HG03575 (cell line): ENCODE measurements at regions not wholly inside any gene's neighbourhood (a gene's known extent, or its start where the extent isn't known, plus 50 kb on each side); places are given as distances from the start of the nearest gene placed in this dataset.

Source experiments
- ATAC-seq: cut with Tn5 transposase; IDR thresholded peaks from one replicate; pipeline ENCODE4 v1.9.1; 2021; ENCODE audit not compliant: unreplicated experiment, insufficient number of reproducible peaks, low FRiP score; ENCODE audit errors: extremely low read depth

GRCh38 chr13:67878376-67878775, 648.2 kb upstream of the PCDH9 start:
- ATAC-seq, result no peak

DNA sequence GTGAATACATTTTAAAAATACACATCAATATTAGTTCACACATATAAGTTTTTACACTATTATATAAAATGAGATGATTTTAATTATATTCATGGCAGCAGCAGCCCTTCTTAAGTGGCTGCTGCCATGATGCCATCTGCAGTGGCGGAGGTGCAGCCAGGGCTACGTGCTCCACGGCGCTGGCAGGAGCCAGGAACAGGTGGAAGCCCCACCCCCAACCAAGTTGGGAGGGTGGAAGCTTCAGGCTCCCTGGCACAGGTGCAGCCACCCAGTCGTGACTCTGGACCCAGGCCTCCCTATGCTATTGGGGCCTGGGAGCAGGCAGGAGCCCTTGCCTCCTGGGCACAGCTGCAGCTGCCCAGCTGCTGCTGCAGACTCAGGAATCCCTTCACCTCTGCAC, 646.9 kb upstream of the PCDH9 start:
- no peak for ATAC-seq

GRCh38 chr13:67867206-67867605, 637.1 kb upstream of the PCDH9 start:
- no peak for ATAC-seq

DNA sequence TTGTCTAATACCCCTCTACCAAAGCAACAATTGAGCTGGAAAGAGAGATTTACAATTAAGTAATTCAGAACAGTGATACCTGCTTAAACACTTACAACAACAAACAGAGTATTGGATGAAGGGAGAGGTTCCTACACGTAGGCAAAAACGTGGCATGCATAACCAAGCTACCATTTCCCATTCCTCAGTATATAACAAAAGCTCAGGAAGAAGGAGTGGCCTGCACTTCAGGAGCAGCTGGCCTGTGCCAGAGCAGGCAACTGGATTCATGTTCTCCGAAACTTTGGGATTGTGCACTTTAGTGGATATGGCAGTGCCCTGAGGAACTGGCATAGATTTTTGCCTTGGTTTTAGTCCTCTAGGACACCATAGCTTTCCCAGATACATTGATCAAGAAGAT, 630.2 kb upstream of the PCDH9 start:
- no peak for ATAC-seq

- ATAC-seq, result no peak
These were observed 629.8 kb upstream of the PCDH9 start for GRCh38 chr13:67859904-67860303.

DNA sequence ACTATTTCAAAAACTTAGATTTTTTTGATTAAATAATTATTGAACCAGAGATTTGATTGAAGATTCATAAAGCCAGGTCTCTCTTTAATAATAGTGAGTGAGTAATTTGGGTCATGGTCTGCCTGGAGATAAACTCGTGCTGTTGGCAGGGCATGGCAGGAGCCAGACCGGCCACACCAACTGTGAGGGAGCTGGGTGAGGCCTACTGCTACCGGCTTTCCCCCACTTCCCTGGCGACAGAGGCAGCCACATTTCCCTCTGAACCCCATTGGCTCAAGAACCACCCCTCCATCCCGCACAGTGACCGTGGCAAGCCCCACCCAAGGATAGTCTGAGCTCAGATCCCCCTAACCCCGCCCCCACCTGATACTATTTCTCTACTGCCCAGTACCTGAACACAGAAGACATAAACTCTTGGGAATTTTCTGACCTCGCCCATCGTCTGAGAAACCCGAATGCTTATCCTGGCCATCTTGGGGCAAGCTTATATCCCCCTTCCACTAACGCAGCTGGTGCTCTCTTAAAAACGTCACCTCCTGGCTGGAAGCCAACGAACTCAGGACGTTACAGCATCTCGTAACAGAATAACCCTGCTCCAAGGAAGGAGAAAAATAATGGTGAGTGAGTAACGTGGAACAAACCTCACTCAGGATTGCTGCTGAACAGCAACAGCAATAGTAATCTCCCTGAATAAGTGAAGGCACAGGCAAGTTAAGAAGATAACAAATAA, 627.6 kb upstream of the PCDH9 start:
- ATAC-seq, result no peak

GRCh38 chr13:67856955-67857354, 626.8 kb upstream of the PCDH9 start:
- no peak for ATAC-seq

- ATAC-seq, result no peak
These were observed 625.7 kb upstream of the PCDH9 start for GRCh38 chr13:67855741-67856238.

DNA sequence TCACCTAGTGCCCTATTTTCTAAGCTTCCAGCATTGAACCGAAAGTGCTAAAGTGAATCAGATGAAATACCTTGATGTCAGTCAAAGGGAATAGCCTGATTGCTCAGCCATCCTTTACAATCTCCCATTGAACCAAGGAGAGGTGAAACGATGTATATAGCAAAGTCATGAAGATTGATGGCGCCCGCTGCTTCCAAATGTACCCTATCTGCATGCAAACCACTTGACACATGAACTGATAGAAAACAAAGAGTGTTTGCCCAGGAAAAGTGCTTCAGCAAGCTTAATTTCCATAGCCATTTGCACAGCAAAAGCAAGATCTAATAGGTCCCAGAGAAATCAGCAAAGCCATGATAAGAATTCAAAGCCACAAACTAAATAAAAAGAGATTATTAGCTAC, 624.9 kb upstream of the PCDH9 start:
- ATAC-seq, result no peak

GRCh38 chr13:67844574-67844973, 614.4 kb upstream of the PCDH9 start:
- no peak for ATAC-seq

DNA sequence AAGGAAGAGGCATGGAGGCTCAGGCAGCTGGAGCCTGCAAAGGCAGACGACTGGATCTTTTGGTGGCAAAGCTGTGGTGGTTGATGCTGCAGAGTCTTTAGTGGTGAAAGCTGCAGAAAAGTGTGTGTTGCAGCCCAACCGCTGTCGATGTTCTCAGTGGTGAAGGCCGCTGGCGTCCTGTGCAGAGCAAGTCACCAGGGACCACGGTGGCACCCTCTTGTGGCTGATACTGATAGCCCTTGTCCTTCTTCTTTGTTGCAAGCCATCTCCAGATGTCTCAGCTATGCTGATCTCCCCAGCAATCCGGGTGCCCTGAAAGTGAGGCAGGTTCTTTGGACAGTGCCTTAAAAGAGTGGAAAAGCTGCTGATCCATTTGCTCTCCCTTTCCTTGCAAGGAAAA, 610.9 kb upstream of the PCDH9 start:
- no peak for ATAC-seq

- ATAC-seq, result no peak
These were observed 603.4 kb upstream of the PCDH9 start for GRCh38 chr13:67833564-67833963.

DNA sequence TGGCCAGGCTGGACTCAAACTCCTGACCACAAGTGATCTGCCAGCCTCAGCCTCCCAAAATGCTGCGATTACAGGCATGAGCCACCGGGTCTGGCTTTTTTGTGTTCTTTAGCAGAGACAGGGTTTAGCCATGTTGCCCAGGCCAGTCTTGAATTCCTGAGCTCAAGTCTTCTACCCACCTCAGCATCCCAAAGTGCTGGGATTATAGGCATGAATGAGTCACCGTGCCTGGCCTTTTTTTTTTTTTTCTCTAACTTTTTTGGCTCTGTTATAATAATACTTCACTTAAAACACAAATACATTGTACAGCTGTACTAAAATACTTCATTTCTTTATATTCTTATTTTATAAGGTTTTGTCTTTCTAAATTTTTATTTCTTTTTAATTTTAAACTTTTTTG, 599.5 kb upstream of the PCDH9 start:
- no peak for ATAC-seq

DNA sequence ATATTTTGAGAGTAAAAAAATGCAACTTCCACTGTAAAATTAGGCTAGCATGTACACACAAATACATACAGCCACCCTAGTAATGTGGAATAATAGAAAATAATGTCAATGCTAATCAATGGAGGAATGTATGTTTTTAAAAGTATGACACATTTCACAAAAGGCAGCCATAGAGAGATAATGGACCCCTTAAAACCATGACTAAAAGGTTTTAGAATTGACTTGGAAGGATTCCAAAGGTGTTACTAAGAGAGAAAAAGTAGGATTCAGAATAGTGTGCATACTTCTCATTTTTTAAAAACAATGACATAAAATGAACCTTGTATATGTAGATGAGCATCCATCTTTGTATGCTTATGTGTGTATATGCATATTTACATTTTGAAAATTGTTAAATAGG, 597.9 kb upstream of the PCDH9 start:
- no peak for ATAC-seq

DNA sequence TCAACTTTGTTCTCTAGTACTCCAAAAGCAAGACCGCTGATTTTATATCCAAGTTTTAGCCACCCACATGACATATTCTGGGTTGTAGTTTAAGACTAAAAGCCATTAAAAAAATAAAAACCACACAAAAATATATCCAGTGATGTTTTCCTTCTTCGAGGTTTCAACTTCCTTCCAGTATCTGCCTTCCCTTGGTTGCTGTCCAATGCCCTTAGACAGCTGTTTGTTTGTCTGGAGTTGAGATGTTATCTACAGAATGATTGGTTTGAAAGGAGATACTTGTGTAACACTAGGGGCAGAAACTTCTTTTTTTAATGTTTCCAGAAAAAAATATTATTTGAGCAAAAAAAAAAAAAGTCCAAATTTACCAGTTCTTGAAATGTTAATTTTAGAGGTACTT, 591.5 kb upstream of the PCDH9 start:
- no peak for ATAC-seq

DNA sequence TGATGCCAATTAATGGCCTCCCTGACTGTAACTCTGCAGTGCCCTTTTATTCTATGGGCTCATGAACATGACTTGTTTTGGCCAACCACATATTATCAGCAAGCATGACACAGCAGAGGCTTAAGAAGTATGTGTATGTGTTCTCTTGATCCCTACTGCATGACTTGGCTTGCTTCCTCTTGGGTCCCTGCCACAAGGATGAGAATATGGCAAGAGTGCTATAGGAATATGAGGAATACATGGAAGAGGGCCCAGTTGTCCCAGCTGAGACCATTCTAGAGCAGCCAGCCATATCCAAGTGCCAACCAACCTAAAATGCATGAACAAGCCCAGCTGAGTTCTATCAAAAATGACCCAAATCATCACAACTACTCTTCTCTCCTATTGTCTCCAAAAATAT, 576.7 kb upstream of the PCDH9 start:
- no peak for ATAC-seq

- no peak for ATAC-seq
These were observed 573.0 kb upstream of the PCDH9 start for GRCh38 chr13:67803118-67803517.

DNA sequence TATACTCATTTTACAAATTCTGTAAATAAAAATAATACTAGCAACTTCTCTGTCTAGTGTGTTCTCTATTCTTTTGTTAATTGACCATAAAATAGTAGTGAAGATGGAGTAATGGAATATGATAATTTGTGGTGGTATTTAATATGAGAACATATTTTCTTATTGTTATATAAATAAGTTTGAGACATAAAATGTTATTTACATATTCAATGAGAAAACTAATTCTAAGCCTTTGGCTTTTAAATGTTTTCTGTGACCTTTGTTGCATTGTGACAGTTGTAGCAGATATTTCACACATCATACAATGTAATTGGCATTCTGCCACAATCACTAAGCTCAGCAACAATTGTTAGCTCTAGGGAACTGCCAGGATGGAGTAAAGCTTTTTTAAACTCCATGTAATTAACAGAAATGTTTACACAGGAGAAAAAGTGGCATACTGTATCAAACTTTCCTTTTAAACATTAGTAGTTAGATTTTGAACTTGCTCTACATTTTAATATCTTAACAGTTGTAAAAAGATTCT, 562.1 kb upstream of the PCDH9 start:
- no peak for ATAC-seq

DNA sequence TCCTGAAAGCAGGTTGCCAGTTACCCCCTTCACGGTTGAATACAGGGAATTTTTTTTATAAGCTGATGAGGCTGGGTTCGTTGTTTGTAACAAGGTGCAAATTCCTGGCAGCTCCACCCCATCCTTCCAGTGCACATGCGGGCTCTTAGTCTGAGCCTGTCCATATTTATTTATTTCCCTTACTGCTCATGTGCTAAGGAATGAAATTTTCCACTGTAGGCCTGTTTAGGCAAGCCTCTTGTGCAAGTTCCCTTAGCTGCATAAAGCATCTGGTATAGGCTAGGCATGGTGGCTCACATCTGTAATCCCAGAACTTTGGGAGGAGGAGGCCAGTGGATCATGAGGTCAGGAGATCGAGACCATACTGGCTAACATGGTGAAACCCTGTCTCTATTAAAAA, 560.9 kb upstream of the PCDH9 start:
- no peak for ATAC-seq

DNA sequence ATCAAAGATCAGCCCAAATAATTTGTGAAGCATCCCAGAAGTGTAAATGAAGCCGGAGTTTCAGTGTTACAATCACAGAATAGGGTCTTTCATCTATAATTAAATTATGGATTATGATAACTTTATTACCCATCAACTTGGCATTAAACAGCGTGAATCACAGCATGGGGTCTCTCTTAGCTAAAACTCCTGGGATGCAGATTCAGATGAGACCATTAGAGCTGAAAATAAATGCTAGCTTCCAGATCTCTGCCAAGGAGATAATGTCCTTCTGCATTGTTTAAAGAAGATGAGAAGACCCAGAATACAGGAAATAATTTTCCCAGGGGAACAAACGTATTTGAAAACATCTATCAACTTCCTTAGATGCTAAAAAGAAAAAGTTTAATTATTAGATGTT, 546.0 kb upstream of the PCDH9 start:
- no peak for ATAC-seq

DNA sequence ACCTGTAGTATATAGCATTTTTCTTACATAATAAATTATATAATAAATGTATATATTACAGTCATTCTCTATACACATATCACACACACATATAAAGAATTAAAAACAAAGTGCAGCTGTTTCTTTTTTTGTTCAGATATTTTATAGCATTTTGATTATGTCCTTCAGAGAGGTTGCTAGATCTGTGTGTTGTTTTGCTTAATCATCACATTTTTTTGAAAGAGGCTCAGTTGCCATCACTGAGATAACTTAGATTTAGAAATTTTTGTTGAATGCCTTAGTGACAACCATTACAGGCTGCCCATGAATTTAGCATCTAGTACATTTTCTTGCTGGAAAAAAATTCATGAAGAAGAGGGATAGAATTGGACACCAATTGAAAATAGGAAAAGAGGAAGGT, 545.2 kb upstream of the PCDH9 start:
- no peak for ATAC-seq
